Caco-2 (cell line): ENCODE measurements at regions not wholly inside any gene's neighbourhood (a gene's known extent, or its start where the extent isn't known, plus 50 kb on each side); places are given as distances from the start of the nearest gene placed in this dataset.

Source experiments
- BruUV-seq: library from RNA; stranded (reverse); fragments of 400-500 nt; replicated peaks from 2 replicates; lab custom pipeline; 2021; lab: Mats Ljungman, UMichigan
- CTCF ChIA-PET: fragments of 300-600 bp; sonication (Branson Sonifier 250); formaldehyde crosslinking; loops from one replicate; lab custom pipeline; 2022; ENCODE audit warnings: antibody characterized with exemption; lab: Charles Lee
- POLR2A ChIA-PET: fragments of 300-600 bp; sonication (Branson Sonifier 250); formaldehyde crosslinking; loops from one replicate; lab custom pipeline; 2022; ENCODE audit warnings: antibody characterized with exemption; lab: Charles Lee
- DNase-seq, 2 experiments: peaks; one replicate each; pipeline versions ENCODE4 v3.0.0 to v3.0.0-alpha.2; 2020 to 2022
- H3K27me3 ChIP-seq: replicated peaks from 2 replicates; pipeline ENCODE4 v1.6.0; 2011; ENCODE audit warnings: low read length; ENCODE audit not compliant: control insufficient read depth, insufficient read depth
- H3K36me3 ChIP-seq: 2 replicates; pipeline ENCODE4 v1.5.1; 2011; ENCODE audit warnings: low read length; ENCODE audit not compliant: control insufficient read depth, insufficient read depth
- H3K4me1 ChIP-seq: fragments of 250-450 bp; sonication (Bioruptor Pico); 2 replicates; pipeline ENCODE4 v1.5.1; 2020; ENCODE audit warnings: mild to moderate bottlenecking
- H3K4me3 ChIP-seq: 2 replicates; pipeline ENCODE4 v1.5.1; 2011; ENCODE audit warnings: low read depth, mild to moderate bottlenecking, control low read depth, low read length
- H3K9me3 ChIP-seq: fragments of 250-450 bp; sonication (Bioruptor Pico); 2 replicates; pipeline ENCODE4 v1.5.1; 2020; ENCODE audit warnings: mild to moderate bottlenecking, moderate library complexity
- H3K27ac Mint-ChIP-seq: one replicate; pipeline ENCODE4 v1.8.0; 2022; ENCODE audit warnings: mixed read lengths; ENCODE audit not compliant: unreplicated experiment
- H3K27me3 Mint-ChIP-seq: one replicate; pipeline ENCODE4 v1.8.0; 2022; ENCODE audit warnings: mixed read lengths; ENCODE audit not compliant: insufficient read depth, unreplicated experiment
- H3K36me3 Mint-ChIP-seq: one replicate; pipeline ENCODE4 v1.8.0; 2022; ENCODE audit warnings: mild to moderate bottlenecking, mixed read lengths; ENCODE audit not compliant: insufficient read depth, unreplicated experiment
- H3K4me1 Mint-ChIP-seq: one replicate; pipeline ENCODE4 v1.8.0; 2022; ENCODE audit warnings: low read depth, mixed read lengths; ENCODE audit not compliant: unreplicated experiment
- H3K4me3 Mint-ChIP-seq: one replicate; pipeline ENCODE4 v1.8.0; 2022; ENCODE audit warnings: mild to moderate bottlenecking, moderate library complexity, mixed read lengths; ENCODE audit not compliant: unreplicated experiment
- H3K9me3 Mint-ChIP-seq: one replicate; pipeline ENCODE4 v1.8.0; 2022; ENCODE audit warnings: mixed read lengths; ENCODE audit not compliant: unreplicated experiment
- intact Hi-C: fragments of 100-400 bp; cut with micrococcal nuclease; formaldehyde crosslinking; loops from one replicate; pipeline ENCODE4 v1.10.0; 2022; ENCODE audit not compliant: unreplicated experiment
- TF ChIP-seq, protein P1 (sequence below), 2 experiments: fragments of 200-600 bp in 1 of 2; IDR thresholded peaks; 1 replicate in 1 of 2; 2 replicates in 1 of 2; pipeline versions ENCODE4 v1.5.1 to v1.8.0; 2011 to 2022; ENCODE audit warnings: antibody characterized with exemption in 1 of 2, control low read depth in 1 of 2, inconsistent platforms in 1 of 2, low read depth in 1 of 2, low read length in 1 of 2, mild to moderate bottlenecking in 1 of 2, moderate library complexity in 1 of 2; ENCODE audit not compliant: insufficient read depth in 1 of 2, severe bottlenecking in 1 of 2, unreplicated experiment in 1 of 2

DNA sequence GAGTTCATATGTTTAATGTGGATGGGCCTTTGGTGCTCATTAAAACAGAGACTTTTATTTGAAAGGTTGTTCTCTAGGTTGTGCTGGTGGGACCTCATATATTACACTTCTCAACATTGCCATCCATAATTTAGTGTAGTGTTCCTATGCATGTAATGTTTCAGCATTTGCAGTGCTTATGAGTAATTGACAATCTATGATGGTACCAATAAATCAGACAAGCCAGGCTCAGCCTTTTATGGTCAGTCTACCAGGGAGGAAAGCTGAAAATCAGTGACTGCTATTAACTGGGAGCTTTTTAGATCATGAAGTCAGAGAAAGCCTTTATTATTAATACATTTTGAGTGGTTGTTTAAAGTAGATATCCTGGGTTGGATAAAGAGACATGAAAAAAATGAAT, 120.1 kb upstream of the SLC28A3 start:
- Mint-ChIP-seq H3K9me3 (no peaks in the 10 kb centered on the region), H3K4me1 (no peaks in the 10 kb centered on the region), H3K4me3 (no peak overlapping the region), H3K36me3 (no peaks in the 10 kb centered on the region), H3K27me3 (no peaks in the 10 kb centered on the region), H3K27ac (no peak overlapping the region)
- Histone ChIP-seq H3K36me3 (no peaks in the 10 kb centered on the region), H3K4me3 (no peak overlapping the region), H3K4me1 (no peaks in the 10 kb centered on the region), H3K27me3 (no peaks in the 10 kb centered on the region), H3K9me3 (no peaks in the 10 kb centered on the region)
- intact Hi-C loops: no loop called here
- CTCF ChIA-PET: no interaction called here
- BruUV-seq: no TSS peak
- POLR2A ChIA-PET: no interaction called here
- DNase-seq: no peak
- TF ChIP-seq, protein P1, sequence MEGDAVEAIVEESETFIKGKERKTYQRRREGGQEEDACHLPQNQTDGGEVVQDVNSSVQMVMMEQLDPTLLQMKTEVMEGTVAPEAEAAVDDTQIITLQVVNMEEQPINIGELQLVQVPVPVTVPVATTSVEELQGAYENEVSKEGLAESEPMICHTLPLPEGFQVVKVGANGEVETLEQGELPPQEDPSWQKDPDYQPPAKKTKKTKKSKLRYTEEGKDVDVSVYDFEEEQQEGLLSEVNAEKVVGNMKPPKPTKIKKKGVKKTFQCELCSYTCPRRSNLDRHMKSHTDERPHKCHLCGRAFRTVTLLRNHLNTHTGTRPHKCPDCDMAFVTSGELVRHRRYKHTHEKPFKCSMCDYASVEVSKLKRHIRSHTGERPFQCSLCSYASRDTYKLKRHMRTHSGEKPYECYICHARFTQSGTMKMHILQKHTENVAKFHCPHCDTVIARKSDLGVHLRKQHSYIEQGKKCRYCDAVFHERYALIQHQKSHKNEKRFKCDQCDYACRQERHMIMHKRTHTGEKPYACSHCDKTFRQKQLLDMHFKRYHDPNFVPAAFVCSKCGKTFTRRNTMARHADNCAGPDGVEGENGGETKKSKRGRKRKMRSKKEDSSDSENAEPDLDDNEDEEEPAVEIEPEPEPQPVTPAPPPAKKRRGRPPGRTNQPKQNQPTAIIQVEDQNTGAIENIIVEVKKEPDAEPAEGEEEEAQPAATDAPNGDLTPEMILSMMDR (IDR thresholded peaks at IDR 0.05; ENCODE audit: insufficient read depth in 1 of 2, low read depth in 1 of 2, low read length in 1 of 2, severe bottlenecking in 1 of 2, unreplicated experiment in 1 of 2): no peak

DNA sequence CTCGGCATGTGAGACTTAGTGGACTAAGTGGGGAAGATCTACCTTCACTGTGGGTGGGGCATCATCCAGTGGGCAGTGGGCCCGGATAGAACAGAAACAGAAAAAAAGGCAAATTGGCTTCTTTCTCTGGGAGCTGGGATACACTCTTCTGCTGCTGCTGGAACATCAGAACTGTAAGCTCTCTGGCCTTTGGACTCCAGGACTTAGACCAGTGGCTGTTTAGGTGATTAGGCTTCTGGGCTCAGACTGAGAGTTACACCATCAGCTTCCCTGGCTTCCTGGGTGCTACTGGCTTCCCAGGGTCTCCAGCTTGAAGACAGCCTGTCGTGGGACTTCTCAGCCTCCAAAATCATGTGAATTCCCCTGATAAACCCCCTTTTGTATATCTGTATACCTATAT, 122.7 kb upstream of the SLC28A3 start:
- no TSS peak for BruUV-seq
- H3K27ac Mint-ChIP-seq: no peak overlapping the region
- intact Hi-C loops: no loop called here
- ChIA-PET POLR2A (no interaction called here), CTCF (interaction anchor here (0.6 kb wide), 1 partner anchor 32 kb away, joined by 3 read pairs; no protein-coding TSS in a partner anchor)
- H3K4me3 ChIP-seq: no peak overlapping the region
- no peaks in the 10 kb centered on the region for H3K4me1 ChIP-seq
- no peaks in the 10 kb centered on the region for H3K36me3 ChIP-seq
- H3K36me3 Mint-ChIP-seq: no peaks in the 10 kb centered on the region
- no peaks in the 10 kb centered on the region for H3K9me3 ChIP-seq
- TF ChIP-seq, protein P1 (IDR thresholded peaks at IDR 0.05; ENCODE audit: insufficient read depth in 1 of 2, low read depth in 1 of 2, low read length in 1 of 2, severe bottlenecking in 1 of 2, unreplicated experiment in 1 of 2): no peak
- H3K27me3 ChIP-seq: no peaks in the 10 kb centered on the region
- no peaks in the 10 kb centered on the region for H3K27me3 Mint-ChIP-seq
- H3K4me1 Mint-ChIP-seq: no peaks in the 10 kb centered on the region
- no peak for DNase-seq
- no peak overlapping the region for H3K4me3 Mint-ChIP-seq
- no peaks in the 10 kb centered on the region for H3K9me3 Mint-ChIP-seq

DNA sequence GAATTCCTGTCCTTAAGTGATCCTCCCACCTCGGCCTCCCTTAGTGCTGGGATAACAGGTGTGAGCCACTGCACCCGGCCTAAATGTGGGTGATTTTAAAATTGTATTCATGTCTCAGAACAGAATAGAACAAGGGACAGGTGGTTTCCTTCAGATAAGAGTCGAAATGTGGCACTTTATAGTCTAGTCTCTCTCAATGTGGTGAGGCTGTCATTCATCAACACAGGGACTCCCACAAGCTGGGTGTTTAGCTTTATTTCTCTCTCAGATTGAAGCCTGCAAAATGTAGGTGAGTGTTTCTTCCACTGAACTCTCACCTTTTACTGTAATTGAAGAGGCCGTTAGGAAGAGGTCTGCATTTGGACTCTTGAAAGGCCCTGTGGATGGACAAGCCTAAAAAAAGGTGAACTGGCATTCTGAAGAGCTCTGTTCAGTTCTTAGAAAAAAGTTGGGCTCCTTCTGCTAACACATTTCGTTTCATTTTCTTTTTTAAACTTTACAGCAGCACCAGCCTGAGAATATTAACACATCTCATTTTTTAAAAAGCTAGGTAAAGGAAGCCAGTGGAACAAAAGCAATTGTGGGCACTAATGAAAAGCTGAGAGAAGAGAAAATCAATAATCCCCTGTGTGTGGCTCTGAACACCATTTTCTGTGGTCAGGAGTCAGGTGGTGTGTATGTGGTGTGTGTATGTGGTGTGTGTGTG, 126.2 kb upstream of the SLC28A3 start:
- ChIA-PET CTCF (no interaction called here), POLR2A (no interaction called here)
- BruUV-seq: no TSS peak

More for the DNA sequence above, 126.2 kb upstream of the SLC28A3 start:
- DNase-seq: no peak
- Mint-ChIP-seq H3K27me3 (no peaks in the 10 kb centered on the region), H3K36me3 (no peaks in the 10 kb centered on the region), H3K9me3 (no peaks in the 10 kb centered on the region), H3K4me3 (no peak overlapping the region), H3K4me1 (no peaks in the 10 kb centered on the region), H3K27ac (no peak overlapping the region)
- Histone ChIP-seq H3K9me3 (no peaks in the 10 kb centered on the region), H3K27me3 (no peaks in the 10 kb centered on the region), H3K4me1 (no peaks in the 10 kb centered on the region), H3K36me3 (no peaks in the 10 kb centered on the region), H3K4me3 (no peak overlapping the region)
- intact Hi-C loops: no loop called here
- TF ChIP-seq, protein P1 (IDR thresholded peaks at IDR 0.05; ENCODE audit: insufficient read depth in 1 of 2, low read depth in 1 of 2, low read length in 1 of 2, severe bottlenecking in 1 of 2, unreplicated experiment in 1 of 2): no peak
